ENCODE measurements at regions not wholly inside any gene's neighbourhood (a gene's known extent, or its start where the extent isn't known, plus 50 kb on each side); places are given as distances from the start of the nearest gene placed in this dataset.
"Not testable (repeated sequence)": the region's sequence is repeated elsewhere in the genome, so short reads cannot be mapped to it uniquely, and the experiment has no call there.

GRCh38 chrX:69062493-69062892, 102.8 kb downstream of the PJA1 start:
- no peak for DNase-seq (ENCODE audit: low spot score)

GRCh38 chrX:69060631-69061408, 104.4 kb downstream of the PJA1 start:
- peak; percentile 17 for DNase-seq (ENCODE audit: low spot score)

GRCh38 chrX:69055193-69055592, 110.1 kb downstream of the PJA1 start:
- no peak for DNase-seq (ENCODE audit: low spot score)

DNA sequence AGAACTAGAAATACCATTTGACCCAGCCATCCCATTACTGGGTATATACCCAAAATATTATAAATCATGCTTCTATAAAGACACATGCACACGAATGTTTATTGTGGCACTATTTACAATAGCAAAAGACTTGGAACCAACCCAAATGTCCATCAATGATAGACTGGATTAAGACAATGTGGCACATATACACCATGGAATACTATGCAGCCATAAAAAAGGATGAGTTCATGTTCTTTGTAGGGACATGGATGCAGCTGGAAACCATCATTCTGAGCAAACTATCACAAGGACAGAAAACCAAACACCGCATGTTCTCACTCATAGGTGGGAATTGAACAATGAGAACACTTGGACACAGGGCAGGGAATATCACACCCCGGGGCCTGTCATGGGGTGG, 110.8 kb downstream of the PJA1 start:
- not testable (repeated sequence) for DNase-seq (ENCODE audit: low spot score)

DNA sequence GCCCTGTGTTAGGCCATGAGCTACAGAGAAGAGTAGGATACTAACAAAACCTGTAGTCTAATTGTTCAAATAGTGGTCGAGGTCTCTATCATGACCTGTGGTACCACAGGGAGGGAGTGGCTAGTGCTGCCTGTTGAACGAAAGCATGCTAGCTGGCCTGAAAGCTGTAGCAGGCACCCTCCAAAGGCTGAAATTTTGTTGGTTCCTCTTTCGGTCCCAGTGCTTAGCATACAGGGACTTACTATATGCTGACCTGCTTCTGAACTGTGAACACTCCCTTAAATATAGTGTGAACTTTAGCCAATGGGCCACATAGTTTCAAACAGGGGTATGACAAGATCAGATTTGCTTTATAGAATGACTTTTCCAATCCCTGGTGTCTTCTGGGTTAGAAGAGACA, 113.4 kb downstream of the PJA1 start:
- no peak for DNase-seq (ENCODE audit: low spot score)

DNA sequence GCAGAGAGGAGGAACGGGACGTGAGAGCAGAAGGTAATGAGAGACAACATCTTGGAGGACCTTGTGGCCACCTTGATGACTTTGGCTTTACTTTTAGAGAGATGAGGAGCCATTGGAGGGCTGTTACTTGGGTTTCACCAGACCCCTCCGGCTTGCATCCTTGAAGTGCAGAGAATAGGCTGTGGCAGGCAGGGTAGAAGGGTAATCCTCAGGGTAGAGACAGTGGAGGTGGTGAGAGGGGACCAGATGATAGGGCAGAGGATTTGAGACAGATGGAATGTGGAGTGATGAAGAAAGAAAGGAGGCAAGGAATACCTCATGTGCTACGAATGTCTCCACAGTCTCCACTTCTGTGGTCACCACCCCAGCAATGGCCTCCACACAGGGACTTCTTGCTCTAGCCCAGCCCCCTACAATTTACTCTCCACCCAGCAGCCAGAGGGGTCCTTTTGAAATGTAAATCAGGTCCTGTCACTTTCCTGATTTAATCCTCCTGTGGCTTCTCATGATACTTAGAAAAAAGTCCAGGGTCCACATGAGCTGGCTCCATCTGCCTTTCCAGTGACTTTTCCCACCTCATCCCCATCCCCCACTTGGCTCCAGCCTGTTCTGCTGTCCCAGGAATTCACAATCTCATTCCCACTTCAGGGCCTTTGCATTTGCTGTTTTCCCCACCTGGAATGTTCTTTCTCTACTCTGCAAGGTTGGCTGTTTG, 115.0 kb downstream of the PJA1 start:
- no peak for DNase-seq (ENCODE audit: low spot score)

GRCh38 chrX:69046996-69047490, 118.2 kb downstream of the PJA1 start:
- no peak for DNase-seq (ENCODE audit: low spot score)

GRCh38 chrX:69045616-69046345, 119.5 kb downstream of the PJA1 start:
- no peak for DNase-seq (ENCODE audit: low spot score)

DNA sequence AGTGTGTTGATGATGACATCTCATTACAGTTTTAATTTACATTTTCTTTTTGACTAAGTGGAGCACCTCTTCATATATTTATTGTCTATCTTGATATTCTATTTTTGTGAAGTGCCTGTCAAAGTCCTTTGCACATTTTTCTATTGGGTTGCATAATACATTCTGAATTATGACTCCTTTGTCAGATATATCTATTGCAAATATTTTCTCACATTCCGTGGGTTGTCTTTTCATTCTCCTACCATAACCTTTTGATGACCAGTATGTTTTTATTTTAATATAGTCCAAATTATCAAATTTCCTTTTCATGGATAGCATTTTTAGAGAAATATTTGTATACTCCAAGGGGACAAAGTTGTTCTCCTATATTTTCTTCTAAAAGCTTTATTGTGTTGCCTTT, 126.4 kb downstream of the PJA1 start:
- DNase-seq (ENCODE audit: low spot score) = no peak

GRCh38 chrX:69038188-69038587, 127.1 kb downstream of the PJA1 start:
- no peak for DNase-seq (ENCODE audit: low spot score)

DNA sequence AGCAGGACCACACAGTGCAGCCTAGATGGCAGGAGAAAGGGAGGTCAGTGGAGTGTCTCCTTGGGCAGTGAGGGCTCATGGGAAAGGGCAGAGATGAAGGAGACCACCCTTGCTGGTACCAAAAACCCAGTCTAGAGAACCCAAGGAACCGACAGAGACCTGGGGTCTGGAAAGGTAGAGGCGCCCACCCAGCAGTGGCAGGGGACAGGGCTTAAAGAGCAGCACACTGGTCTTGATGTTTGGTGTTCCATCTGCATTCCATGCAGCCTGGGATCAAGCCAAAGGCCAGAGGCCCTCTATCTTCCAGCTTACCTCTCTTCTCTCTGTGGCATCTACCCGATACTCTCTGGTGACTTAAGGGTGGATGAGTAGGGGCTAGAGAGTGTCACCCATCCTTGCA, 127.5 kb downstream of the PJA1 start:
- no peak for DNase-seq (ENCODE audit: low spot score)

DNA sequence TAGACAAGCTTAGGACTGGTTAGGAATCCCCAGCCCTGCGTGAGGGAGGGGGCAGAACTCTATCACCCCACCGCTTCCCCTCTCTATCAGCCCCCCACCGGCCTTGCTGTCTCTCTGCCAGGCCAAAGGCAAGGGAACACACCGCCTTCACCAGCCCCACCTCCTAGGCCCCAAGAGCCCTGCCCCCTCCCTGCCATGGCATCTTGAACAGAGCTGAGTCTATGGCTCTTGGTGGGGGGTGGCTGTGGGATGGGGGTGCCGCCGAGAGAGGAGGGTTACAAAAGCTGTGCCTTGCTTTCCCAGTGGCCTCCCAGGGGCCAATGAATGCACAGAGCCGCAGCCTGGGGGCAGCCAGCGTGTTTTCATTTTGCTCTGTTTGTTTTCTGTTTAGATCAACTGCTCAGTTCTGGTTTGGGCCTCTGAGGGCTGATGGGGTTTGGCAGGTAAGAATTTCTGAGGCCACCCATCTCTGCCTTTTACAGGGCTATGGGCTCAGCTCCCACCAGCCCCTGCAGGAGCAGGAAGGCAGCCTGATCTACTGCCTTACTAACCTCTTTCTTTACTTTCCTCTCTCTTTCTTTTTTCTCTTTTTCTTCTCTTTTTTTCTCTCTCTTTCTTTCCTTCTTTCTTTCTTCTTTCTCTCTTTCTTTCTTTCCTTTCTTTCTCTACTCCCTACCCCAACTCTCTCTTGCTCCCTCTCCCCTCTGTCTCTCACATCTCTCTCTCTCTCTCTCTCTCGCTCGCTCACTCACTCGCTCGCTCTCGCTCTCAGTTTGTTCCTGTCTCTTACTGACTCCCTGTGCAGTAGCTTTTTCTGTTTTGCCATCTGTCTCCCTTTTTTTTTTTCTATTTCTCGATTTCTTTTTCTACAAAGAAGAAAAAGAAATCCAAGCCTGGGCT, 128.3 kb downstream of the PJA1 start:
- DNase-seq (ENCODE audit: low spot score) = no peak

DNA sequence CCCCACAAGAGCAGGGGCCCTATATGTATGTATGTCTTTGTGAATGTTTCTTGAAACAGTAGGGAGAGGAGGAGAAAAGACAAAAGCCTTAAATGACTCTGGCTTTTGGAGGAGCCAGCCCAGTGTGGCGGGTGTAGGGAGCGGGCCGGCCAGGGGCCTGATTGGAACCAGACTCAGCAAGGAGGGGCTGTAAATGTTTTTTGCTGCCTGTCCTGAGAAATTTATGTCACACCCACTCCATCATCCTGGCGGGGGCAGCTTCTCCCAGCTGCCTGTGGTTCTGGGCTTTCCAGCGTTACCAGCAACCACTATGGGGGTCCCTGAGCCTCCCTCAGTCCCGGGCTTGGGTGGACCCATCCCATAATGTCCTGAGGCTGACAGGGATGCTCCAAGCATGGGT, 130.8 kb downstream of the PJA1 start:
- DNase-seq (ENCODE audit: low spot score) = no peak

DNA sequence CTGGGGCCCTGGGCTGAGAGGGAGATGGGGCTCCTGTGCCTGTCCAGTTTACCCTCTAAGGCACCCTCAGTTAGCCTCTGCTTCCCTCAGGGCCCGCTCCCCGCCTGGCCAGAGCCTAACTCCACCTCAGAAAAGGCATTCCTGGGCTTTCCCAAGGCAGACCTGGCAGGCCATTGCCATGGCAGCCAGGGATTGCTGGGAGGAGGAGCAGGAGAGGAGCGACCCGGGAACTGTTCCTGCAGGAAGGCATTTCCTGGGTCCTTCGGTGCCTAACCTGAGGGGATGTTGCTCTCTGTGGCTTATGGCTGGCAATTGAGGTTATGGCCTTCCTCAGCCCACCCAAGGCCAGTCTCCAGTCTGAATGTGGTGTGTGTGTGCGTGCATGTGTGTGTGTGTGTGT, 131.3 kb downstream of the PJA1 start:
- no peak for DNase-seq (ENCODE audit: low spot score)

GRCh38 chrX:69032601-69033000, 132.7 kb downstream of the PJA1 start:
- DNase-seq (ENCODE audit: low spot score) = peak; percentile 37

GRCh38 chrX:69031971-69032391, 133.3 kb downstream of the PJA1 start:
- no peak for DNase-seq (ENCODE audit: low spot score)

DNA sequence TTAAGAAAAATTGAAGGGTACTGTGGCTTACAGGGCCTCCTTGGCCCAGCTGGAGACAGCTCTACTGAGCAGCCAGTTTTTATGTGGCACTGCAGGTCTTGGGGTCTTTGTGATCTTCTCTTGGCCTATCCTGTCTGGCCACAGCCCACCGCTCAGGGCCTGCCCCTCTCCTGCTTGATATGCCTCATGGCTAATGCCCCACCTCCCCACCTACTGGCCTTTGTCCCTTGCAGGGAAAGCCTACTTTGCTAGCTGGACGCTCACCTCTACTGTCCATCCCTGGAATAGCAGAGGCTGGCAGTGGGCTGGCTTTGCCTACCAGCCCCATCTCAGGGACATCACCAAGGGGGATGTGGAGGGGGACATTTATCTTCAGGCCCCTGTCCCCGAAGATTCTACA, 134.1 kb downstream of the PJA1 start:
- no peak for DNase-seq (ENCODE audit: low spot score)

DNA sequence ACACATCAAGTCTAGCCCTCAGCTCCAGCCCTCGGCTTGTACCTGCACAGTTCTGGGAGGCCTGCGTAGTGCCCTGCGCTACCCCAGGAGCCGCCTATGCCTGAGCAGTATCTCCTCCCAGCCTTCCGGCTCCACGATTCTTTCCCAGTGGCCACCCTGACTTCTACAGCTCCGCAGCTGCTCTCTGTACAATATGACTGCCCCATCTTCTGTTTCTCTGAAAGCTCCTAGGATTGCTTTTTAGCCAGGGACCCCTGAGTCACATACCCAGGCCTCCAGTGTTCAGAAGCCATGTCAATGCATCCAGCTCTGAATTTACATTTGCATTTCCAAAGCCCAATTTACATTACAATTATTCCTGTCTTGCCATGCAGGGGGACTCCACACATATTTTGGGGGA, 135.5 kb downstream of the PJA1 start:
- no peak for DNase-seq (ENCODE audit: low spot score)

GRCh38 chrX:69028761-69029120, 136.5 kb downstream of the PJA1 start:
- DNase-seq (ENCODE audit: low spot score) = no peak

GRCh38 chrX:69028006-69028760, 137.1 kb downstream of the PJA1 start:
- DNase-seq (ENCODE audit: low spot score) = no peak
